ENCODE measurements at regions not wholly inside any gene's neighbourhood (a gene's known extent, or its start where the extent isn't known, plus 50 kb on each side); places are given as distances from the start of the nearest gene placed in this dataset.
A peak's percentile ranks its signal among the peaks of the same experiment; 100 is the strongest.

- peak; percentile 82 for DNase-seq (ENCODE audit: low read depth)
- no peak overlapping the region for H3K4me3 ChIP-seq (ENCODE audit: low read length)
- TF ChIP-seq, protein P1, sequence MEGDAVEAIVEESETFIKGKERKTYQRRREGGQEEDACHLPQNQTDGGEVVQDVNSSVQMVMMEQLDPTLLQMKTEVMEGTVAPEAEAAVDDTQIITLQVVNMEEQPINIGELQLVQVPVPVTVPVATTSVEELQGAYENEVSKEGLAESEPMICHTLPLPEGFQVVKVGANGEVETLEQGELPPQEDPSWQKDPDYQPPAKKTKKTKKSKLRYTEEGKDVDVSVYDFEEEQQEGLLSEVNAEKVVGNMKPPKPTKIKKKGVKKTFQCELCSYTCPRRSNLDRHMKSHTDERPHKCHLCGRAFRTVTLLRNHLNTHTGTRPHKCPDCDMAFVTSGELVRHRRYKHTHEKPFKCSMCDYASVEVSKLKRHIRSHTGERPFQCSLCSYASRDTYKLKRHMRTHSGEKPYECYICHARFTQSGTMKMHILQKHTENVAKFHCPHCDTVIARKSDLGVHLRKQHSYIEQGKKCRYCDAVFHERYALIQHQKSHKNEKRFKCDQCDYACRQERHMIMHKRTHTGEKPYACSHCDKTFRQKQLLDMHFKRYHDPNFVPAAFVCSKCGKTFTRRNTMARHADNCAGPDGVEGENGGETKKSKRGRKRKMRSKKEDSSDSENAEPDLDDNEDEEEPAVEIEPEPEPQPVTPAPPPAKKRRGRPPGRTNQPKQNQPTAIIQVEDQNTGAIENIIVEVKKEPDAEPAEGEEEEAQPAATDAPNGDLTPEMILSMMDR (IDR thresholded peaks at IDR 0.05; ENCODE audit: insufficient read depth, low read depth, low read length, missing control alignments) = no peak
These were observed 92.2 kb downstream of the KLF4 start for GRCh38 chr9:107397076-107398044.

DNA sequence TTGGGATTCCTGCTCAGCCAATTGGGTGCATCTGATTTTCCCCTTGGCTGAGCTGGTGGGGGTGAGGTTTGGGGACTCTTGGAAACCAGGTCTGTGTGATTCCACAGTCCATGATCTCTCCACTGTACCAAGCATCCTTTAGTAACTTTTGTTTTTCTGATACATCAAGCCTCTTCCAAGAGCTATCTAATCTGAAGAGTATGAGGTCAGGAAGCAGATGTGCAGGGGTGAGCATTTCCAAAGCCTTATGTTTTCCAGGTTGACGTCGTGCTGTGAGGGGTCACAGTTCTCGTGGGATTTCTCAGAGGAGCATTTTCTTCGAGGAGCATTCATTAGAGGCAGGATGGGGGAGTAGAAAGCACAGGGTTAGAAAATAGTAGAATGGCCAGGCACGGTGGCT, 95.3 kb downstream of the KLF4 start:
- H3K4me3 ChIP-seq (ENCODE audit: low read length) = no peak overlapping the region
- no peak for DNase-seq (ENCODE audit: low read depth)
- TF ChIP-seq, protein P1 (IDR thresholded peaks at IDR 0.05; ENCODE audit: insufficient read depth, low read depth, low read length, missing control alignments) = no peak

- no peak overlapping the region for H3K4me3 ChIP-seq (ENCODE audit: low read length)
- no peak for DNase-seq (ENCODE audit: low read depth)
- TF ChIP-seq, protein P1 (IDR thresholded peaks at IDR 0.05; ENCODE audit: insufficient read depth, low read depth, low read length, missing control alignments) = no peak
These were observed 98.8 kb downstream of the KLF4 start for GRCh38 chr9:107390778-107391177.

DNA sequence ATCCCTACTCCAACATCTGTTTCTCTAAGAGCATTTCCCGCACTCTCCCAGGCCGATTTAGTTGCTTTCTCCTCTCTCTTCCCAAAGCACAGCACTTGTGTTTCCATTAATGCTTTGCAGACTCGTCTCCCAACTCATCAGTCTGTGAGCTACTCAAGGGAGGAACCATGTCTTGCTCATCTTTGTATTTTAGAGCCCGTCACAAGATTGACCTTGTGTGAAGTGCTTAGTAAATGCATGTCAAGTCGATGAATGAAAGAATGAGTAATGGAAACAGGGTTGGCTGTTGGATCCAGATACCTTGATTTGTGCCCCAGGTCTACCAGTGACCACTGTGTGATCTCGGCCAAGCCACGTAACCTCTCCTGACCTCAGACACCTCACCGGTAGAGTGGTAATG, 99.3 kb downstream of the KLF4 start:
- TF ChIP-seq, protein P1 (IDR thresholded peaks at IDR 0.05; ENCODE audit: insufficient read depth, low read depth, low read length, missing control alignments) = no peak
- no peak overlapping the region for H3K4me3 ChIP-seq (ENCODE audit: low read length)
- peak; percentile 58 for DNase-seq (ENCODE audit: low read depth)

- no peak overlapping the region for H3K4me3 ChIP-seq (ENCODE audit: low read length)
- DNase-seq (ENCODE audit: low read depth) = peak; percentile 94
- TF ChIP-seq, protein P1 (IDR thresholded peaks at IDR 0.05; ENCODE audit: insufficient read depth, low read depth, low read length, missing control alignments) = no peak
These were observed 99.9 kb downstream of the KLF4 start for GRCh38 chr9:107389617-107390071.

DNA sequence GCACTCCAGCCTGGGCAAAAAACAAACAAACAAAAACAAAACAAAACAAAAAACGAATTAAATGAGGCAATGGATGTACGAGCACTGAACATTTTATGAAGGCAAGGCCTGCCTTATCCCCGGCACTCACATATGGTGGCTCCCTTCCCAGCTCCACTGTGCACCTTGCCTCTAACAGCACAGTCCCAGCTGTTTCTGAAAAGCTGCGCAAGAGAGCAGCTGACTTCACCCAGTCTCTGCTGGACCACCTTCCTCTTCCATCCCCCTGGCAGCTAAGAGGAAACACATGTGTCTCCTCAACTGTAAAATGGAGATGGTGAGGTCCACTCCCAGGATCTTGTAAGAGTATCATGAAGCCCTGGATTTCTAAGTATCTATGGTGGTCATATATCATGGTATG, 100.7 kb downstream of the KLF4 start:
- no peak for DNase-seq (ENCODE audit: low read depth)
- H3K4me3 ChIP-seq (ENCODE audit: low read length) = no peak overlapping the region
- TF ChIP-seq, protein P1 (IDR thresholded peaks at IDR 0.05; ENCODE audit: insufficient read depth, low read depth, low read length, missing control alignments) = no peak

Measured in epithelial cell of esophagus (primary cell).